ENCODE measurements at regions not wholly inside any gene's neighbourhood (a gene's known extent, or its start where the extent isn't known, plus 50 kb on each side); places are given as distances from the start of the nearest gene placed in this dataset.

GRCh38 chr9:109639674-109640579 is 140.1 kb upstream of the PALM2AKAP2 start:
- intact Hi-C loops (cut with DNase I; ENCODE audit: low total_unique reads): no loop called here
- Histone ChIP-seq H3K9me3 (no peaks in the 10 kb centered on the region), H3K4me1 (peaks cover 0 to 10% of the 10 kb centered on the region in 2 donors), H3K36me3 (no peaks in the 10 kb centered on the region), H3K27ac (no peak overlapping the region), H3K27me3 (peaks cover 3 to 4% of the 10 kb centered on the region in 2 donors), H3K4me3 (peak overlapping the region; percentile 17 to 20)
- peak in 1 of 2 donors; percentile 15 for DNase-seq
- TF ChIP-seq CTCF (IDR thresholded peaks at IDR 0.05): no peak
- no peak for TF ChIP-seq POLR2A (IDR thresholded peaks at IDR 0.05)

- no peak for TF ChIP-seq POLR2A (IDR thresholded peaks at IDR 0.05)
- no peak for TF ChIP-seq CTCF (IDR thresholded peaks at IDR 0.05)
- intact Hi-C loops (cut with DNase I; ENCODE audit: low total_unique reads): no loop called here
- no peaks in the 10 kb centered on the region for H3K9me3 ChIP-seq
- no peaks in the 10 kb centered on the region for H3K36me3 ChIP-seq
- DNase-seq: peak; percentile 15 to 22
- peaks cover 3 to 4% of the 10 kb centered on the region in 2 donors for H3K27me3 ChIP-seq
- H3K4me1 ChIP-seq: peaks cover 0 to 10% of the 10 kb centered on the region in 2 donors
- H3K4me3 ChIP-seq: peak overlapping the region; percentile 17 to 20
- no peak overlapping the region for H3K27ac ChIP-seq
Measured at GRCh38 chr9:109640580-109641371, 139.2 kb upstream of the PALM2AKAP2 start.

GRCh38 chr9:109641372-109641659 is 138.7 kb upstream of the PALM2AKAP2 start:
- TF ChIP-seq CTCF (IDR thresholded peaks at IDR 0.05) (no peak), POLR2A (IDR thresholded peaks at IDR 0.05) (no peak)
- Histone ChIP-seq H3K9me3 (no peaks in the 10 kb centered on the region), H3K27me3 (peaks cover 3 to 4% of the 10 kb centered on the region in 2 donors), H3K27ac (no peak overlapping the region), H3K4me1 (peaks cover 0 to 10% of the 10 kb centered on the region in 2 donors), H3K36me3 (no peaks in the 10 kb centered on the region), H3K4me3 (no peak overlapping the region)
- no peak for DNase-seq
- intact Hi-C loops (cut with DNase I; ENCODE audit: low total_unique reads): no loop called here

GRCh38 chr9:109652112-109652511 is 127.9 kb upstream of the PALM2AKAP2 start:
- intact Hi-C loops (cut with DNase I; ENCODE audit: low total_unique reads): no loop called here
- TF ChIP-seq POLR2A (IDR thresholded peaks at IDR 0.05): no peak
- TF ChIP-seq CTCF (IDR thresholded peaks at IDR 0.05): no peak

GRCh38 chr9:109652971-109653370 is 127.0 kb upstream of the PALM2AKAP2 start:
- intact Hi-C loops (cut with DNase I; ENCODE audit: low total_unique reads): no loop called here
- no peak overlapping the region for H3K27ac ChIP-seq
- no peaks in the 10 kb centered on the region for H3K27me3 ChIP-seq
- H3K4me3 ChIP-seq: no peak overlapping the region
- H3K36me3 ChIP-seq: no peaks in the 10 kb centered on the region
- no peak for DNase-seq
- H3K4me1 ChIP-seq: no peaks in the 10 kb centered on the region
- no peaks in the 10 kb centered on the region for H3K9me3 ChIP-seq
- TF ChIP-seq POLR2A (IDR thresholded peaks at IDR 0.05) (no peak), CTCF (IDR thresholded peaks at IDR 0.05) (no peak)

More at GRCh38 chr9:109652112-109652511, 127.9 kb upstream of the PALM2AKAP2 start:
- Histone ChIP-seq H3K9me3 (no peaks in the 10 kb centered on the region), H3K4me1 (no peaks in the 10 kb centered on the region), H3K27ac (no peak overlapping the region), H3K4me3 (no peak overlapping the region), H3K36me3 (no peaks in the 10 kb centered on the region), H3K27me3 (no peaks in the 10 kb centered on the region)
- no peak for DNase-seq
